GM19463 (cell line): ENCODE measurements at regions not wholly inside any gene's neighbourhood (a gene's known extent, or its start where the extent isn't known, plus 50 kb on each side); places are given as distances from the start of the nearest gene placed in this dataset.

Experiments used
- ATAC-seq: cut with Tn5 transposase; IDR thresholded peaks from one replicate; pipeline ENCODE4 v1.9.1; 2021; ENCODE audit warnings: mild to moderate bottlenecking, moderate library complexity; ENCODE audit not compliant: unreplicated experiment

DNA sequence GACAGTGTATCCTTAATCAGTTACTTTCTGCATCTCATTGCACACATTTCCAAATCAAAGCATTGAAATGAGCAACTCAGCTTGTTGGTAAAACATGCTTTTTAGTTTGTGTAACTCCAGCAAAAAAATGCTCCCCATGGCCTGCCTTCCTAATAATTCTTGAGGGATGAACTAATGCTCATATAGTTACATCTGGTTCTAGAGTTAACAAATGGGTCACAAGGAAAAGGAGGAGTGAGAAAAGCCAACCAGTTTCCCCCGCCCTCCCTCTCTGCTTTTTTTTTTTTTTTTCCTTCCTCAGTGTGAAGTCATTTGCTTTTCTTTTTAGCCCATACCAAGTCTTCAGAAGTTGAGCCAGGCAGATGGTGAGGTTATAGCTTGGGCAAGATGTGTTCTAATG, 231.7 kb downstream of the MTX2 start:
- ATAC-seq: no peak

DNA sequence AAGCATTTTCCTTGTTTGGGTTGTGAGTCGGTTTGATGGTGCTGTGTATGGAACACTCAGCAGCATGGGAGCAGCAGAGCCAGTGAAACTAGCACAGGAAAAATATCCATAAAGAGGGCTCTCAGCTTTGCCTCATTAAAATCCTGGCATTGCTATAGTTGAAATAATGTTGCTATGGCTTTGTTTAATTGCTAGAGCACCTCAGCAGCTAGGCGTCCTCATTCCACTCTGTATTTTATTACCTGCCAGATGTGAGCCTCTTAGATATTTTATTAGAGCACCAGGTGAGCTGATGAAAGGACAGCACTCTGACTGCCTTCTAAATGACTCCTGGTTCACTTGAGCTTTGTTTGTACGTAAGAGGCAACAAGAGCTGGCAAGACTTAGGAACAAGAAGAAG, 232.4 kb downstream of the MTX2 start:
- ATAC-seq: no peak

DNA sequence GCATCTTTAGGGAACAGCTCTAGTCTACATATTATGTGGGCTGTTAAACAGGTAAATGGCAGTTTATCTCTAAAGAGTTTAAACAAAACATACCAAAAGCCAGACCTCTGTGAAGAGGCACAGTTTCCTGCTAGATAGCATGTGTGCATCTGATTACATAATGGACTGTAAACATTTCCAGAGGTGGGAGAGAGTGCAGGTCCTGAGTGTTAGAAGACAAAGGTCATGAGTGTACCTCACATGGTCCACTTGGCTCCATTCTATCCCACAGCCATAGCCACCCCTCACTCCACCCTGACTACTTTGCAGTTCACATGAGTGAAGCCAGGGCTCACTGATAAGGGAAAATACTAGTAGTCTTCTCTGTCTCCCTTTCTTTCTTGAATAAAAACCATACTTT, 233.4 kb downstream of the MTX2 start:
- ATAC-seq: no peak

DNA sequence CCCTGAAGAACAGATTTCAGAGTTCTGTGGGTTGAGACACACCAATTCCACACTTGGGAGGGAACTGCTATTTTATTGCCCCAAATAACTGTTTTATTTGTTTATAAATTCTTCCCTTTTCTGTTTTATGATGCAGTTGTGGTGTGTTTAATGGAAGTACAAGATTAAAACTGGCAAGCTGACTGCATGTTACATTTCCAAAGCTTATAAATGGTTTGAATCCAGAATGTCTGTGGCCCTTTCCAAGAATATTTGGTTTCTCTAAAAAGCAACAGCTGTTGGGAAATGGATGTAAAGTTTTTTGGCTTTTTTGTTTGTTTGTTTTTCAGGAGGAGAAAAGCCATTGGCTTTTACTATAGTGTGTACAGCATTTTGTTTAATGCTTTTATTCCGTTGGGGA, 234.5 kb downstream of the MTX2 start:
- no peak for ATAC-seq

DNA sequence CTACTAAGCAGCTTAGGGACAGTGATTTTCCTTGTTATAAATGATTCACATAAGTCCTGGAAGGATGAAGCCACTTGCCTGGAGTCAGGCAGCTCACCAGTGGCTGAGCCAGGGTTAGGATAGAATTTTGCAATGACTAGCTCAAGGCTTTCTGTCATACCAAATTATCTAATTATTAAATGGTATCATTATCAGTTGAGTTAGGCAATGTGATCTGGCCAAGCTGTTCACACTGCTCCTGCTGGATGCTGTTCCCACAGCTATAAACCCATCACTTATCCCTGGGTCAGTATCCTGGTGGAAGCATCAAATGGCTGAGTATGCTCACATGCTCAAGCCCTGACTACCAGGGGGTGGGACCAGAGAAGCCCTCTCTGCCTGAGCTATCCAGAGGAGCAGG, 235.2 kb downstream of the MTX2 start:
- ATAC-seq: no peak

DNA sequence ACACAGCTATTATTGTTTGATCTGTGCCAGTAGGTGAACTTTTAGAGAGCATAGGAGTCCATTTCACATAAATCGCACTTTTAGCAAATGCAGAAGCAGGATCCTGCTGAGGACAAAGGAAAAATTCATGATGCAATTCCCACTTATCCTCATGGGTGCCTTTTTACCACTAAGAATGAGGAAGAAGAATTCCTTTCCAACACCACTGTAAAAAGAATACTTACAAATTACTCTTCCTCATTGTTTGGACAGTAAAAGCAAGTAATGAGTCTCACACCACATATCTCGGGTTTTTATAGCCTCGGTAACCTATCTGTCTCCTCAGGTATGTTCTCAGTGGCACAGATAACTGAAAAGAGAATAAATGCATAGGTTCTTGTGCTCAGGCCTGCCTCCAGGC, 238.5 kb downstream of the MTX2 start:
- ATAC-seq: no peak

DNA sequence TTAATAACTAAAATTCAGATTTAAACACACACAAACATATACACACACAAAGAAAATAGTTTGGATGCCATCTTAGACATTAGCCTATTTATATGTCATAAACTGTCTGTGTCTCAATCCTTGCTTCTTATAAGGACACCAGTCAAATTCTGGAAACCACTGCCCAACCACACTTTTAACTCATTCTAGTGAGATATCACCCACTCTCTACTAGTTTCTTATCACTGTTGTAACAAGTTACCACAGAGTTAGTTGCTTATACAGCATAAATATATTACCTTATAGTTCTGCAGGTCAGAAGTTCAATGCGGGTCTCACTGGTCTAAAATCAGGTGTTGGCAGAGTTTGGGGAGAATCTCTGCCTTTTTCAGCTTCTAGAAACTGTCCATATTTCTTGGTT, 239.1 kb downstream of the MTX2 start:
- ATAC-seq: no peak

DNA sequence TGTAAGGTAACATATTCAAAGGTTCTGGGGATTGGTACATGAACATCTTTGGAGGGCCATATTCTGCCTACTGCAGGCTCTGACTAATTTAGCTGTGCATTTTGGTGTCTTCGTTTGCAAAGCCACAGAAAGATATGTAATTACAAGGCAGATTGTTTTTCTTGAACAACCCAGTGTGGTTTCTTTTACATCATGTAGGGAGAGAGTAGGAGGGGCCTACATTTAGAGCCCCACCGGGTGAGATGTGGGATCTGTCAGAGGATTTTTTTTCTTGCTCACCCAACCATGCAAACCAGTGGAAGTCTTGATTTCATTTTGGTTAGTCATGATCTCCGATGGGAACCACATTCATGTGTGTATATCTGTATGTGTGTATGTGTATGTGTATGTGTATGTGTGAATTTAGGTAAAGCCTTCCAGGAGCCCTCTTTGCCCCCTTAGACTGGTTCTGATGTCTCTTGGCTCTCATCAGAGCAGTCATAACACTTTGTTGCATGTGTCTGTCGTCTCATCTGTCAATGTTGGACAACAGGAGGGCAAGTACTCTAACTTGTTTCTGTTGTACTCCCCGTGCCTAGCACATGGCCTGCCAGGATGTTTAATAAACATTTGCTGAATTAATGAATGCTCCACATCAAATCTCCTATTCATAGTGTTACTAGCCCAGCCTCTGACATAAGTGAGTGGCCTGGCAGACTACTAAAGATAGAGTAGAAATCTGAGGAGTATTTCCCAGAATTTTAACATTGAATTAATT, 239.9 kb downstream of the MTX2 start:
- peak; percentile 82 for ATAC-seq

DNA sequence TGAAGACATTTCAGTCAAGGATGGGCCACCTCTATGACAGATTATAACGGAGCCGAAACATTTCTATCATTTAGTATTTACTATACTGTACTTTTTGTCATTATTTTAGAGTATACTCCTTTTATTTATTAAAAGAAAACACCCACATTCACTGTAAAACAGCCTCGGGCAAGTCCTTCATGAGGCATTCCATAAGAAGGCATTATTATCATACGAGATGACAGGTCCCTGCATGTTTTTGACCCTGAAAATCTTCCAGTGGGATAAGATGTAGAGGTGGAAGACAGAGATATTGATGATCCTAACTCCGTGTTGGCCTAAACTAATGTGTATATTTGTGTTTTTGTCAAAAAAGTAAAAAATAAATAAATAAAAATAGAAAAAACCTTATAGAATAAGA, 245.0 kb downstream of the MTX2 start:
- ATAC-seq: no peak

DNA sequence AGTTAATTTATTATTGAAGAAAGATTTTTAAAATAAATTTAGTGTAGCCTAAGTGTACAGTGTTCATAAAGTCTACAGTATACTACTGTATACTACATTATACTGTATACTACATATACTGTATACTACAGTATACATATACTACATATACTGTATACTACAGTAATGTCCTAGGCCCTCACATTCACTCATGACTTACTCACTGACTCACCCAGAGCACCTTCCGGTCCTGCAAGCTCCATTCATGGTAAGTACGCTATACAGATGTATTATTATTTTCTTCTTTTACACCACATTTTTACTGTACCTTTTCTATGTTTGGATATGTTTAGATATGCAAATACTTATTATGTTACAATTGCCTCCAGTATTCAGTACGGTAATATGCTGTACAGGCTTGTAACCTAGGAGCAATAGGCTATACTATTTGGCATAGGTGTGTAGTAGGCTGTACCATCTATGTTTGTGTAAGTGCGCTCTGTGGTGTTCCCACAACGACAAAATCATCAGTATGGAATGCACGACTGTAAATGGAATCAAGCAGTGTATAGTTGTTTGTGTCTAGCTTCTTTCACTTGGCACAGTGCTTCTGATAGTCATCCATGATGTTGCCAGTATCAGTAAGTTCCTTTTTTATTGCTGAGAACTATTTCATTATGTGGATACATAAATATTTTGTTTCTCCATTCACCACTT, 245.7 kb downstream of the MTX2 start:
- ATAC-seq: no peak

DNA sequence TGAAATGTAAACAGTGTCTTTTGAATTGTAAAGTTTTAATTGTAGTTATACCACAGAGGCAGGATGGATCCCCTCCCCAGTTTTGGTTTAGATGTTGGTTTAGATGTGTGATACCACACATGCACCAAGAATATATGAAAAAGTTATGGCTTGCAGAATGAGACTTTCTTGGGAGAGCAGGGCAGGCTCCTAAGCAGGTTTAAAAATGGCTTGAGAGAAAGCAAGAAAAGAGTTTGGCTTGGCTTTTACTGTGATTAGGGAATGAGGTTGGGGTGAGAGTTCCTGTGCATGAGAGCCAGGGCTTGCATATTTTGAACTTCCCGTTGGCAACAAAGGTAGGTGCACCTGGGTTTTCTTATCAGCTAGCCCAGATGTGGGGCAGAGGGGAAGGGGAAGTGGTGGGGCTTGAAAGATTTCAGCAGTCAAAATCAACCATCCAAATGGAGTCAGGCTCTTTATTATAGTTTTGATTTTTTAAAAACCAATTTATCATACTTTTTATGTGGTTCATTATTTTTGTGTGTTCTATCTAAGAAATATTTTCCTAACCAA, 246.9 kb downstream of the MTX2 start:
- ATAC-seq: no peak

DNA sequence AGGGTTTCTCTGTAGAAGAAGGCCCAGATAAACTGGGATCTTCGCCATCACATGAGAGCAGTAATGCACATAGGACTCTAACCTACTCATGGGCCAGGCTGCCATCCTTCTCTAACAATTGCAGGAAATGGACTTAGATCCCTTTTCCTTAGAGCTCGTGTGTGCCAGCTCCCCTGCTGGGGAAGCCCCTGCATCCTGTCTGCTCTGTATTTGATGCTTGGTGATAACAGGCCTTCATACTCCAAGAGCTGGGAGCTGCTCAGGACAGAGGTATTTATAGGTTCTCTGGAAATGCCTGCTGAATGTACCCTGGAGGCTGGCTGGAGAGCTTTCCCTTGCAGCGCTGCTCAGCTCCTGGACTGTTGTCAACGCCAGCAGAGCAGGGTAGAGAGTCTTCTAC, 249.6 kb downstream of the MTX2 start:
- ATAC-seq: no peak

DNA sequence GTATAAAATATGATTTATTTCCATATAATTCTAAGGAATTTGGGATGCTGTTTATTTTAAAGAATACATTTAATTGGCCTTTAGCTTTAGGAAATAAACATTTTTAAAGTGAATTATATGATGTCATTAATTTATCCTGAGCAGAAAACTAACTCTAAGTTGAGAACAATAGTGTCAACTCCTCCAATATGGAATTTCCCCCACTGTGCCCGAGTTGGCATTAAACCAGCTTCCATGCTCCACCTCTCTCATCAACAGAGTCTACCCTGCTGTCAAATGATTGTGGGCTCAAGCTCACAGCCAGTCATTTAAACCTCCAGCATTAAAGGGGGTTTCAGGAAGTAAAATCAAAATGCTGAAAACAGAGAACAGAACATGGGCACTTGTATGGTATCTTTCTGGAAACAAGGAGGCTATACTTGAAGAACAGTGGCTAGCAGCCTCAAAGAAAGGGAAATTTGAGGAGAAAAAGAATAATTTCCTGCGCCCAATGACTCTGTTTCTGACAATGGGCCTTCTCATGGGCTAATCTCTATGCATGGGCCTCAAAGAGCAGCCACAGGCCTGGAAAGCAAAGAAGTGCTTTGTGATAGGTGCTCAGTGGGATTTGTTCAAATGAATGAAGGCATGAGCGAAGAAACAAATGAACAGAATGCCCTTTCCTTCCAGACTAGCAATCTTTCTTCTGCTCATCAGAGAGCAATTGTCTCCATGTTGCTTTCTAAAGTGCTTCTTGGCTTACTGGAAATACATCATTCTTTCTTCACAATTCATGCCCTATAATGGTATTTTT, 252.8 kb downstream of the MTX2 start:
- ATAC-seq: no peak

DNA sequence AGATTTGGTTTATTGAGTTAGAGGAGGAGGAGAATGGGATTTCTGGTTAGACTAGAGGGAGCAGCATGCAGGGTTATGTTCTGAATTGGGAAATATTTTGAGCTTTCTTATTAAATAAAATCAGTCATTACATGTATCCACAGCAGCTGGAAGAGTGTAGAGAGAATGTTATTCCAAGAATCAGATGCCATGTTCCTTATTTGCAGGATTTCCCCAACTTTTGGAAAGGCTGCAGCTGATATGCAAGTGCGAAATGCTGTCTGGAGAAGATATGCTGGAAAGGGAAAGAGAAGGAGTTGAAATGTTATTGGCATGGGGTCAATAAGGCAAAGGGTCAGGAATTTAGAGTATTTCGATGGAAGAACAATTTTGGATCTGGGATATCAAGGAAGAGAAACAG, 255.8 kb downstream of the MTX2 start:
- no peak for ATAC-seq

DNA sequence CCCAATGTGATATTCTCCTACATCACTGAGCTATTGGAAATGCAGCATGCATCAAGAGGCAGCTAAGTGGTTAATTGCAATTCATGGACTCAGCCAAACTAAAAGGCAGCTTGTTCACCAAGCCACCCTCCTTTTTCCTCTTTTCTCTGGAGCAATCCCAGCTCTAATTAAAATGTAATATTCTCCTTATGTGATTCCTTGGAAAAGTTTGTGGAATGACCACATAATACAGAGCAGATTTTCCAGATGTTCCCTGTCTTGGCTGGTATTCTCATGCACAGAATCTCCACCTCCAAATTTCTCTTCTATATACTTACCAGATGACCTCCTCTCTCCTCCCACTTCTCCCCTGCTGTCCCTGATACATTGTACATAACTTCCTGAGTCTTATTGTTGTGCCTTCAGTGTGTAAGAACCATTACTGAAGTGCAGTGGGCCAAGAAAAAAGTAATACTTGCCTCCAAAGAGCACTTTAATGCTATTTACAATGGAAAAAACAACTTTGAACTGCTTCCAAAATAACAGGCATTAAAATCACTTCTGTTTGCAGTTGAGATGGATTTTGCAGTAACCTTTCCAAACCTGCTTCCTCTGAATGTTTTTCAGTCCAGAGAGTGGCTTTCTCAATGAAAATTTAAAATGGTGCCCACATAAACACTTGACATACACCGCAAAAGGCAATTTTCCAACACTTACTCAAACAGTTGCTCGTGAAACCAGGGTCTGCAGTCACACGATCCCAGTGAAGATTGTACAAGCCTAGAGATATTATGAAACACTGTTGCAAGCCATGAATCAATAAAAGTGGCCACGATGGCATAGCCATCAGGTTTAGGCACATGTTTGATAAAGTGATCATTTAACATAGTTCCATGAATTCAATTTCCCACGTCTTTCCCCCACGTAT, 258.0 kb downstream of the MTX2 start:
- ATAC-seq: no peak

DNA sequence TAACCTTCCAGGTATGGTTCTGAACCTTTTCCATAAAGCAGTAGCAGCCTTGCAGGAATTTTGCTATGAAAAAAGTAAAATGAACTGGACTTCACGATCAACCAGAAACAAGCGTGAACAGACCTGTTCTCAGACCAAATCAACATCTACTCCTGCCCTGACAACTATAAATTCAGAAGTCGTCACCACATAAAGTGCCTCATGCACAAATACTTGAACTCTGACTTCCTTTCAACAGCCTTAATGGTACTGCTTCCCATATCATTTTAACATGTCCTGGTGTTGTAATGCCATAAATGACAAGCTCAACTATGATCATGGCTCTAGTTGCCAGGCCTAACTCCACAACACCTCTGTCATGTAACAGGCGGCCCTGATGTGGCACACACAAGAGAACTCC, 262.4 kb downstream of the MTX2 start:
- no peak for ATAC-seq

DNA sequence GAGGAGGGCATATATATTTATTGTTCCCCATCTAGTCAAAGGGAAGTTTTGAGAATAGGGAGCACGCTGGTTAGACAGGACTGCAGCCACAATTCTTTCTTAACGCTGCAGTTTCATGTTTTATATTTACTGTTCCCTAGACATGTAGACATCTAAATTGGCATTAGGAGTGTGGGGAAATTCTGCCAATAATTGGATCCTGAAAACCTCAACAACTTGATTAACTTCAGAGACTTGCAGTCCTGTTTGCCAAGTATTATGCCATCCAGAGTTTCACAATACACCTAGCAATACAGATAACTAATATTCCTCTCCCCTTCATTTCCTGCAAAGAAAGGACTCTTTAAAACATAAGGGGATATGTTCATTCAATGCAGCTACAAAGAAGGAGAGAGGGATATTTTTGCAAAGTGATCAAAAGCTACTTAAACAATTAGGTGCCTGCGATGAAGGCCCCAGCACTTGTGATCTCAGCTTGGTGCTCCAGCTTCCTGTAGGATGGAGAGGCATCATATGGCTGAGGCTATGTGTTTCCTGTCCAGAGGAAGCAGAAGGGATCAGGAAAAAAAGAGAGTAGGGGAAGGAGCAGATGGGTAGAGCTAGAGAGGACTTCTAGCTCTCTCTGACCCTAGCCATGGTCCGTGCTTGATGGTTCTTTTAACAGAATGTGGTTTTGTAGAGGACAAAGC, 264.4 kb downstream of the MTX2 start:
- ATAC-seq: no peak

DNA sequence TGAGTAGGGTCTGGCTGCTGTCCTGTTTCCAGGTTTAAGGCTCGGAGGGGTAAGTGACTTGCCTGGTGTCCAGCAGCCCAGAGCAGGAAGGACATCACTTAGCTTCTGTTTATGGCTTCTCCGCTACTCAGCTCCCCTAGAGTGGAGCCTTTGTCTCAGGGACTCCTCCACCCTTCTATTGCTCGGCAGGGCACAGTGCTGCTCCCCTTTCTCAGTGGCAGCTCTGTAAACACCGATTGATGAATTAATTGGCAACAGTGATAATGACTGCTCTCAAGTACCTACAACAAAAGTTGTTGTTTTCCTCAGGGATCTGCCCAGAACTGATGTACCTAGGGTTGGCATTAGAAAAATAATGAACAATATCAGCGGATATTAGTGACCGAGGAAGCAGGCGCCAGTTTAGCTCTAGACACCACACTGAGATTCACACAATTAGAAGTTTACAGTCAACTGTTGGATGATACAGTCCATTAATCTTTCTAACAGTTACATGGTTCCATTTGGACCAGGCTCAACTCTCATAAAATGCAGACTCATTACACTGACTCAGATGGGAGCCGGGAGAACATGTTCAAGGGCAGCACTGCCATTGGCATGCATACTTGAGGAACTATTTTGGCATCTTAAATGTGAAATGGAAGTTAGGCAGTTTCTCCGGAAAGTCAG, 265.7 kb downstream of the MTX2 start:
- no peak for ATAC-seq

DNA sequence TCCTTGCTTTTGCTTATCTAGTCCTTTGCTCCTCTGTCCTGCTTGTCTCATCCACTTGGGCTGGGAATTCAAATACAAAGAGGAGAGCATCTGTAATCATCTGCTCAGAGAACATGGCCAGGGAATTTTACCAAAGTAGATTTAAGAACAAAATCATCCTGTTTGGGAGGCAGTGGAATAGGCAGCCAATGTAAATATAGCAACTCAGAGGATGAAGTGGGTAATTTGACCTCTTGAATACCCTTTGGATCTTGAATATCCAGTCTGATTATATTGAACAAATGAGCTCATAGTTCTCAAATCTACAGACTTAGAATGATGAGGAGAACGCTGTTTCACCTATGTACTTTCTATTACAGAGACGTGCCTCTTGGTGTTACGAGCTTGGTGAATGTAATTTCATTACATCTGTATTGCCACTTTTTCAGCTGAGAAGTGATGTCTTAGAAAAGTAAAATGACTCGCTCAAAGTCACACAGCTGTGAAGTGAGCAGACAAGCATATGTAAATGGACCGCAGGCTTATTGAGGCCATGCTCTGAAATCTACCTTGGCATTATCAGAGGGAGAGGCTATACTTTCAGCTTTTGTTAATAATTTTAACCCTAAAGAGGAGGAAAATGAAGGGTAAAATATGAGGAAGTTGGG, 266.3 kb downstream of the MTX2 start:
- no peak for ATAC-seq
